Astrocyte (in vitro differentiated cells and primary cell): ENCODE measurements at regions not wholly inside any gene's neighbourhood (a gene's known extent, or its start where the extent isn't known, plus 50 kb on each side); places are given as distances from the start of the nearest gene placed in this dataset.

Experiments
- DNase-seq: peaks from one replicate; pipeline ENCODE4 v3.0.0-alpha.2; 2010; ENCODE audit warnings: low read depth
- FAIRE-seq: peaks from 2 replicates; lab custom pipeline; 2011; peaks lifted over from hg19 to GRCh38; lab: Jason Lieb, UNC
- H2AFZ ChIP-seq: 2 replicates; pipeline ENCODE4 v1.6.0; 2012; ENCODE audit warnings: low read depth, low read length, inconsistent platforms
- H3K27ac ChIP-seq: 2 replicates; pipeline ENCODE4 v1.5.1; 2011; ENCODE audit warnings: low read depth, low read length, inconsistent platforms
- H3K27me3 ChIP-seq: 2 replicates; pipeline ENCODE4 v1.6.0; 2011; ENCODE audit warnings: low read length, inconsistent platforms; ENCODE audit not compliant: insufficient read depth
- H3K36me3 ChIP-seq: 2 replicates; pipeline ENCODE4 v1.5.1; 2011; ENCODE audit warnings: low read length, inconsistent platforms; ENCODE audit not compliant: insufficient read depth
- H3K4me1 ChIP-seq: 2 replicates; pipeline ENCODE4 v1.5.1; 2011; ENCODE audit warnings: low read length, inconsistent platforms; ENCODE audit not compliant: insufficient read depth
- H3K4me2 ChIP-seq: 2 replicates; pipeline ENCODE4 v1.6.0; 2012; ENCODE audit warnings: low read length, inconsistent platforms
- H3K4me3 ChIP-seq: 2 replicates; pipeline ENCODE4 v1.5.1; 2011; ENCODE audit warnings: low read depth, mild to moderate bottlenecking, low read length, inconsistent platforms; ENCODE audit not compliant: insufficient read depth
- H3K79me2 ChIP-seq: 2 replicates; pipeline ENCODE4 v1.6.0; 2012; ENCODE audit warnings: mild to moderate bottlenecking, low read length, inconsistent platforms; ENCODE audit not compliant: insufficient read depth
- H3K9ac ChIP-seq: 2 replicates; pipeline ENCODE4 v1.6.0; 2012; ENCODE audit warnings: mild to moderate bottlenecking, low read length, inconsistent platforms
- H3K9me3 ChIP-seq: 2 replicates; pipeline ENCODE4 v1.5.1; 2012; ENCODE audit warnings: low read depth, mild to moderate bottlenecking, low read length, inconsistent platforms; ENCODE audit not compliant: insufficient read depth
- H4K20me1 ChIP-seq: 2 replicates; pipeline ENCODE4 v1.6.0; 2012; ENCODE audit warnings: low read length, inconsistent platforms; ENCODE audit not compliant: insufficient read depth
- H3K27ac Mint-ChIP-seq: one replicate; pipeline ENCODE4 v1.8.0; 2021; ENCODE audit warnings: mild to moderate bottlenecking, mixed read lengths; ENCODE audit not compliant: unreplicated experiment
- H3K27me3 Mint-ChIP-seq: one replicate; pipeline ENCODE4 v1.8.0; 2021; ENCODE audit warnings: low read depth, mixed read lengths; ENCODE audit not compliant: unreplicated experiment
- H3K36me3 Mint-ChIP-seq: one replicate; pipeline ENCODE4 v1.8.0; 2021; ENCODE audit warnings: low read depth, mixed read lengths; ENCODE audit not compliant: unreplicated experiment
- H3K4me1 Mint-ChIP-seq: one replicate; pipeline ENCODE4 v1.8.0; 2021; ENCODE audit warnings: low read depth, mixed read lengths; ENCODE audit not compliant: unreplicated experiment
- H3K4me3 Mint-ChIP-seq: one replicate; pipeline ENCODE4 v1.8.0; 2021; ENCODE audit warnings: mild to moderate bottlenecking, moderate library complexity, mixed read lengths; ENCODE audit not compliant: unreplicated experiment
- H3K9me3 Mint-ChIP-seq: one replicate; pipeline ENCODE4 v1.8.0; 2021; ENCODE audit warnings: mild to moderate bottlenecking, mixed read lengths; ENCODE audit not compliant: unreplicated experiment
- CTCF ChIP-seq: IDR thresholded peaks from 2 replicates; pipeline ENCODE4 v1.5.1; 2011; ENCODE audit warnings: low read depth, mild to moderate bottlenecking, inconsistent platforms, low read length, moderate library complexity; ENCODE audit not compliant: insufficient read depth
- EZH2 ChIP-seq: IDR thresholded peaks from 2 replicates; pipeline ENCODE4 v1.6.1; 2012; ENCODE audit warnings: mild to moderate bottlenecking, low read length, inconsistent platforms; ENCODE audit not compliant: insufficient read depth

DNA sequence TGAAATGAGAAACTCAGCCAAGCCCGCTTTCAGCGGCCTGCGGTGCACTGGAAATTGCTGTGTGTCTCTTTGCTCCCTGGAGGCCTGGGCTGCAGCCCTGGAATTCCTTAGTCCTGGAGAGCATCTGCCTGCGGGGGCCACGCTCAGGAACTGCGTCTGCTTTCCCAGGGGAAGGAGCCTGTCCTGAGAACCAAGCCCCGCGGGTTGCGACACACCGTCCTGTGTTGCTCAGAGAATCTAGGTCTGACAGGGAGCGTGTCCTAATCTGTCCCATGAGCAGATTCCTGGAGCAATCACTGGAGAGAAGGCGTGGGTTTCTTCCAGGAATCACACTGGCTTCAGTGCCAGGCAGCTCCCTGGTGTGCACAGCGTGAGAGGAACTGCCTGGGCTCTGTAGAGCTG is 708.1 kb downstream of the BRD1 start:
- FAIRE-seq (no peak), DNase-seq (no peak)
- H3K27ac ChIP-seq = no peak overlapping the region
- no peaks in the 10 kb centered on the region for H3K36me3 ChIP-seq
- Mint-ChIP-seq H3K36me3 (no peaks in the 10 kb centered on the region), H3K27me3 (peaks cover 33% of the 10 kb centered on the region), H3K4me1 (peaks cover 6% of the 10 kb centered on the region), H3K27ac (no peak overlapping the region), H3K4me3 (no peak overlapping the region), H3K9me3 (no peaks in the 10 kb centered on the region)
- peaks cover 14% of the 10 kb centered on the region for H3K9me3 ChIP-seq
- H3K4me1 ChIP-seq = no peaks in the 10 kb centered on the region
- H3K9ac ChIP-seq = no peak overlapping the region
- H4K20me1 ChIP-seq = no peaks in the 10 kb centered on the region
- TF ChIP-seq CTCF (no peak), EZH2 (no peak)
- no peak overlapping the region for H2AFZ ChIP-seq
- H3K4me2 ChIP-seq = no peak overlapping the region
- no peaks in the 10 kb centered on the region for H3K79me2 ChIP-seq
- no peaks in the 10 kb centered on the region for H3K27me3 ChIP-seq
- H3K4me3 ChIP-seq = no peak overlapping the region

GRCh38 chr22:49118065-49118464 is 709.6 kb downstream of the BRD1 start:
- no peaks in the 10 kb centered on the region for H3K4me1 ChIP-seq
- no peak for FAIRE-seq
- Mint-ChIP-seq H3K4me3 (no peak overlapping the region), H3K4me1 (peaks cover 6% of the 10 kb centered on the region), H3K27me3 (peaks cover 38% of the 10 kb centered on the region), H3K36me3 (no peaks in the 10 kb centered on the region), H3K9me3 (no peaks in the 10 kb centered on the region), H3K27ac (no peak overlapping the region)
- no peaks in the 10 kb centered on the region for H3K27me3 ChIP-seq
- TF ChIP-seq CTCF (no peak), EZH2 (no peak)
- H3K79me2 ChIP-seq = no peaks in the 10 kb centered on the region
- no peak overlapping the region for H2AFZ ChIP-seq
- H3K4me2 ChIP-seq = no peak overlapping the region
- H4K20me1 ChIP-seq = no peaks in the 10 kb centered on the region
- no peak overlapping the region for H3K27ac ChIP-seq
- no peaks in the 10 kb centered on the region for H3K36me3 ChIP-seq
- no peak for DNase-seq
- peaks cover 5% of the 10 kb centered on the region for H3K9me3 ChIP-seq
- H3K4me3 ChIP-seq = no peak overlapping the region
- H3K9ac ChIP-seq = no peak overlapping the region

GRCh38 chr22:49117486-49117885 is 710.2 kb downstream of the BRD1 start:
- Histone ChIP-seq H3K4me3 (no peak overlapping the region), H3K36me3 (no peaks in the 10 kb centered on the region), H3K4me2 (no peak overlapping the region), H3K9ac (no peak overlapping the region), H3K27ac (no peak overlapping the region), H2AFZ (no peak overlapping the region), H3K79me2 (no peaks in the 10 kb centered on the region), H3K4me1 (no peaks in the 10 kb centered on the region), H4K20me1 (no peaks in the 10 kb centered on the region), H3K27me3 (no peaks in the 10 kb centered on the region), H3K9me3 (peaks cover 3% of the 10 kb centered on the region)
- peaks cover 44% of the 10 kb centered on the region for H3K27me3 Mint-ChIP-seq
- H3K4me1 Mint-ChIP-seq = peaks cover 6% of the 10 kb centered on the region
- H3K27ac Mint-ChIP-seq = no peak overlapping the region
- FAIRE-seq (no peak), DNase-seq (no peak)
- H3K9me3 Mint-ChIP-seq = no peaks in the 10 kb centered on the region
- H3K4me3 Mint-ChIP-seq = no peak overlapping the region
- TF ChIP-seq CTCF (no peak), EZH2 (no peak)
- no peaks in the 10 kb centered on the region for H3K36me3 Mint-ChIP-seq
